ENCODE measurements at regions not wholly inside any gene's neighbourhood (a gene's known extent, or its start where the extent isn't known, plus 50 kb on each side); places are given as distances from the start of the nearest gene placed in this dataset.
"Not testable (repeated sequence)": the region's sequence is repeated elsewhere in the genome, so short reads cannot be mapped to it uniquely, and the experiment has no call there.

GRCh38 chr21:41570791-41571355 is 62.9 kb upstream of the TMPRSS2 start:
- intact Hi-C loops (cut with DNase I), result no loop called here
- H3K9me3 ChIP-seq (ENCODE audit: control insufficient read depth, low read length), result peaks cover 7% of the 10 kb centered on the region
- H3K27ac ChIP-seq (ENCODE audit: low read depth in 1 of 2, low read length in 2 of 2), result no peak overlapping the region
- 83 to 85% methylated on average over 7 of the region's 7 CpGs for WGBS, 2 donors
- H3K27me3 ChIP-seq (ENCODE audit: control insufficient read depth in 1 of 2, insufficient read depth in 2 of 2, low read length in 1 of 2), result no peaks in the 10 kb centered on the region
- no peak for DNase-seq
- no peaks in the 10 kb centered on the region for H3K4me1 ChIP-seq (ENCODE audit: control insufficient read depth in 1 of 2, insufficient read depth in 2 of 2, low read length in 2 of 2)
- no peaks in the 10 kb centered on the region for H3K36me3 ChIP-seq (ENCODE audit: control insufficient read depth in 1 of 2, insufficient read depth in 2 of 2, low read length in 1 of 2)
- no peak overlapping the region for H3K4me3 ChIP-seq (ENCODE audit: low read length in 2 of 2)
- no peak for ATAC-seq (ENCODE audit: low FRiP score)

DNA sequence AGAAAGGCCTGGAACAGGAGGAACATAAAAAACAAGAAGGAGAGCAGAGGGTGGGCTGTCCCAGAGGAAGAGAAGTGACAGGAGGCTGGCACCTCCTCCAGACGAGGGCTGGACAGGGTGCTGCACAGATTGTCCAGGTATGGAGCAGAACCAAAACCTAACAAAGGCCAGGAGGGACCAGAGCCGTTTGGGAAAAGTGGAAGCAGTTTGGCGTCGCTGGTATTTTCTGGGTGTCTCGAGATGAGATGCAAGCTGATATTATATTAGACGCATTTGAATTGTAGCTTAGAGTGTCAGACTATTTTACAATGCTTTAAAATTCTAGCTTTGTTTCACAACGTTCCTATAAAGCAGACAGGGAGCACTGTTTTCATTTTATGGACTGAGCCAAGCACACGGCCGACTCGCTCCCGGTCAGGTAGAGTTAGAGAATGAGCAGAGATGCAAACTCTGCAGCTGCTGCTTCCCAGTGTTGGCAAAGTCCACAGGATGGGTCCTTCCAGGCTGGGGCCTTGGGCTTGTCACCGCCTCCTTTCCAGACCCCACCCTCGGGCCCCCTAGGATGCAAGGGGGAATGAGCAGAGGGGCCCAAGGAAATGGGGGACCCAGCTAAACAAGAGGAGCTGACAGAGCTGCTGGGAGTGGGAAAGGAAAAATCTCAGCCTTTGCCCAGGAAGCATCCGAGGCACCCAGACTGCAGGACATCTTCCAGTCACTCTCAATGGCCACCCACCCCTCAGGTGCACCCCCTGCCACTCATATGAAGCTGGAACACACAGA is 60.8 kb upstream of the TMPRSS2 start:
- Histone ChIP-seq H3K36me3 (ENCODE audit: control insufficient read depth in 1 of 2, insufficient read depth in 2 of 2, low read length in 1 of 2) (no peaks in the 10 kb centered on the region), H3K9me3 (ENCODE audit: control insufficient read depth, low read length) (peaks cover 5% of the 10 kb centered on the region), H3K27ac (ENCODE audit: low read depth in 1 of 2, low read length in 2 of 2) (no peak overlapping the region), H3K4me3 (ENCODE audit: low read length in 2 of 2) (no peak overlapping the region), H3K27me3 (ENCODE audit: control insufficient read depth in 1 of 2, insufficient read depth in 2 of 2, low read length in 1 of 2) (no peaks in the 10 kb centered on the region), H3K4me1 (ENCODE audit: control insufficient read depth in 1 of 2, insufficient read depth in 2 of 2, low read length in 2 of 2) (no peaks in the 10 kb centered on the region)
- DNase-seq (no peak), ATAC-seq (ENCODE audit: low FRiP score) (no peak)
- 57 to 58% methylated on average over 14 of the region's 14 CpGs for WGBS, 2 donors
- intact Hi-C loops (cut with DNase I), result no loop called here

GRCh38 chr21:41567901-41568510 is 60.0 kb upstream of the TMPRSS2 start:
- ATAC-seq (ENCODE audit: low FRiP score), result no peak
- H3K4me1 ChIP-seq (ENCODE audit: control insufficient read depth in 1 of 2, insufficient read depth in 2 of 2, low read length in 2 of 2), result no peaks in the 10 kb centered on the region
- H3K36me3 ChIP-seq (ENCODE audit: control insufficient read depth in 1 of 2, insufficient read depth in 2 of 2, low read length in 1 of 2), result no peaks in the 10 kb centered on the region
- no peak overlapping the region for H3K27ac ChIP-seq (ENCODE audit: low read depth in 1 of 2, low read length in 2 of 2)
- peaks cover 5% of the 10 kb centered on the region for H3K9me3 ChIP-seq (ENCODE audit: control insufficient read depth, low read length)
- 75 to 76% methylated on average over 25 of the region's 25 CpGs for WGBS, 2 donors
- intact Hi-C loops (cut with DNase I), result no loop called here
- no peaks in the 10 kb centered on the region for H3K27me3 ChIP-seq (ENCODE audit: control insufficient read depth in 1 of 2, insufficient read depth in 2 of 2, low read length in 1 of 2)
- DNase-seq, result no peak
- no peak overlapping the region for H3K4me3 ChIP-seq (ENCODE audit: low read length in 2 of 2)

DNA sequence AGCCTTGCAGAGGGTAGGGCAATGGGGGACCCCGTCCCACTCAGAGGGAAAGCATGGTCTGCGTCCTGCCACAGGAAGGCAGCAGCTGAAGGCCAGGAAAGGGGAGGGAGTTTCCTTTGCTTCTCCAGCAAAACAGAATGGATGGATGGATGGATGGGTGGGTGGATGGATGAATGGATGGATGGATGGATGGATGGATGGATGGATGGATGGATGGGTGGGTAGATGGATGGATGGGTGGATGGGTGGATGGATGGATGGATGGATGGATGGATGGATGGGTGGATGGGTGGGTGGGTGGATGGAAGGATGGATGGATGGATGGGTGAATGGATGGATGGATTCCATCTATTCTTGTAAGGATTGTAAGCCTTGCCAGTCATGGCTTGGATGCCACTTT is 59.3 kb upstream of the TMPRSS2 start:
- H3K27me3 ChIP-seq (ENCODE audit: control insufficient read depth in 1 of 2, insufficient read depth in 2 of 2, low read length in 1 of 2); intact Hi-C loops (cut with DNase I); H3K4me1 ChIP-seq (ENCODE audit: control insufficient read depth in 1 of 2, insufficient read depth in 2 of 2, low read length in 2 of 2); H3K36me3 ChIP-seq (ENCODE audit: control insufficient read depth in 1 of 2, insufficient read depth in 2 of 2, low read length in 1 of 2); ATAC-seq (ENCODE audit: low FRiP score); H3K9me3 ChIP-seq (ENCODE audit: control insufficient read depth, low read length); H3K4me3 ChIP-seq (ENCODE audit: low read length in 2 of 2); H3K27ac ChIP-seq (ENCODE audit: low read depth in 1 of 2, low read length in 2 of 2); DNase-seq: not testable (repeated sequence)
- 78 to 83% methylated on average over 2 of the region's 2 CpGs for WGBS, 2 donors

DNA sequence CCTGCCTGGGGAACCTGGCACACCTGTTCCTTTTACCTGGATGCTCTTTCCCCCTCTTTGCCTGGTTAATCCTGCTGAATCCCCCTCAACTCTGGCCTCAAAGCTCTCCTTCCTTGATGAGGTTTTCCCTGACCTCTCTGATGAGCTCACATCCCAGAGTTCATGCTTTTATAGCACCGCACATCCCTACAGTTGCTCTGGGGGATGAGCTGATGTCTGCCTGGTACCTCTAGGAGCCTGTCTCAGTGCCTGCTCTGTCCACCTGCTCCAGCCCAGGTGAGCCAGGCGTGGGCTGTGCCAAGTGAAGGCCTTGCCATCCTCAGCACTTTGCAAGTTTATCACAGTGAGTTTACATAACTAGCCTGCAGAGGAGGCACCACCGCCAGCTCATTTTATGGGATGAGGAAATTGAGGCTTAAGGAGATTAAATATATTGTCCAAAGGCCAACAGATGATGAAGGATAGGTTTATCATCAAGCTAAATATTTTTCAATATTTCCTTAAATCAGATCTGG is 58.6 kb upstream of the TMPRSS2 start:
- H3K9me3 ChIP-seq (ENCODE audit: control insufficient read depth, low read length), result no peaks in the 10 kb centered on the region
- intact Hi-C loops (cut with DNase I), result no loop called here
- ATAC-seq (ENCODE audit: low FRiP score) (no peak), DNase-seq (no peak)
- H3K4me1 ChIP-seq (ENCODE audit: control insufficient read depth in 1 of 2, insufficient read depth in 2 of 2, low read length in 2 of 2), result no peaks in the 10 kb centered on the region
- 83 to 93% methylated on average over 3 of the region's 3 CpGs for WGBS, 2 donors
- no peak overlapping the region for H3K4me3 ChIP-seq (ENCODE audit: low read length in 2 of 2)
- H3K27me3 ChIP-seq (ENCODE audit: control insufficient read depth in 1 of 2, insufficient read depth in 2 of 2, low read length in 1 of 2), result no peaks in the 10 kb centered on the region
- H3K27ac ChIP-seq (ENCODE audit: low read depth in 1 of 2, low read length in 2 of 2), result no peak overlapping the region
- H3K36me3 ChIP-seq (ENCODE audit: control insufficient read depth in 1 of 2, insufficient read depth in 2 of 2, low read length in 1 of 2), result no peaks in the 10 kb centered on the region

DNA sequence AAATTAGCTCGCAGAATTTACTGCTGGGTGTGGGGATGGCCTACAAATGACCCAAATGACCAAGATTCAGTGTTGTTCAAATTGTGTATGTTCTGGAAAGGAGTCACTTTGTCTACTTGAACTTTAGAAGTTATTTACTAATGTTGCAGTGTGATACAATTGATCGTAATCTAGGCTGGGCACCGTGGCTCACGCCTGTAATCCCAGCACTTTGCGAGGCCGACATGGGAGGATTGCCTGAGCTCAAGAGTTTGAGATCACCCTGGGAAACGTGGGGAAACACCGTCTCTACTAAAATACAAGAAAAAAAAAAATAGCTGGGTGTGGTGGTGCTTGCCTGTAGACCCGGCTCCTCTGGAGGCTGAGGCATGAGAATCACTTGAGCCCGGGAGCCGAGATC is 57.6 kb upstream of the TMPRSS2 start:
- DNase-seq, result no peak
- intact Hi-C loops (cut with DNase I), result no loop called here
- no peaks in the 10 kb centered on the region for H3K36me3 ChIP-seq (ENCODE audit: control insufficient read depth in 1 of 2, insufficient read depth in 2 of 2, low read length in 1 of 2)
- 77 to 79% methylated on average over 11 of the region's 11 CpGs for WGBS, 2 donors
- H3K9me3 ChIP-seq (ENCODE audit: control insufficient read depth, low read length), result no peaks in the 10 kb centered on the region
- H3K27ac ChIP-seq (ENCODE audit: low read depth in 1 of 2, low read length in 2 of 2), result no peak overlapping the region
- no peak overlapping the region for H3K4me3 ChIP-seq (ENCODE audit: low read length in 2 of 2)
- ATAC-seq (ENCODE audit: low FRiP score), result no peak
- H3K27me3 ChIP-seq (ENCODE audit: control insufficient read depth in 1 of 2, insufficient read depth in 2 of 2, low read length in 1 of 2), result no peaks in the 10 kb centered on the region
- H3K4me1 ChIP-seq (ENCODE audit: control insufficient read depth in 1 of 2, insufficient read depth in 2 of 2, low read length in 2 of 2), result no peaks in the 10 kb centered on the region

DNA sequence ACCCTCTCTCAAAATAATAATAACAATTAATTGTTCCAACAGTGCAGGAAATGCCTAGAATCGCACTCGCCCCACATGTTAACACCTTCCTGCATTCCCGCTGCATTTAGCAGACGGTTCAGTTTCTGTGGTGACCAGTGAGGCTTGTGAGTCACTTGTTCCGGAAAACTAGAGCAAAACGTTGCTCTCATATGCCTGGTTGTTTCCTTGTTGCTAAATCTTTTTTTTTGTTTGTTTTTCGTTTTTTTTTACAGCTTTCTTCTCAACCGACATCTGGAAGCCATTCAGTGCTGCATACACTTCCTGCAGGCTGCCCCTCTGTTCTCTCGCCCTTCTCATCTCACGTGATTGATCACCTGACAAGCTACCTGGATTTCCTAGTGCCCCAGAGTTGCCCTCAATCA is 56.9 kb upstream of the TMPRSS2 start:
- H3K4me1 ChIP-seq (ENCODE audit: control insufficient read depth in 1 of 2, insufficient read depth in 2 of 2, low read length in 2 of 2), result no peaks in the 10 kb centered on the region
- H3K9me3 ChIP-seq (ENCODE audit: control insufficient read depth, low read length), result no peaks in the 10 kb centered on the region
- H3K4me3 ChIP-seq (ENCODE audit: low read length in 2 of 2), result no peak overlapping the region
- no peak overlapping the region for H3K27ac ChIP-seq (ENCODE audit: low read depth in 1 of 2, low read length in 2 of 2)
- intact Hi-C loops (cut with DNase I), result no loop called here
- ATAC-seq (ENCODE audit: low FRiP score), result no peak
- 39 to 45% methylated on average over 10 of the region's 10 CpGs for WGBS, 2 donors
- no peaks in the 10 kb centered on the region for H3K27me3 ChIP-seq (ENCODE audit: control insufficient read depth in 1 of 2, insufficient read depth in 2 of 2, low read length in 1 of 2)
- no peaks in the 10 kb centered on the region for H3K36me3 ChIP-seq (ENCODE audit: control insufficient read depth in 1 of 2, insufficient read depth in 2 of 2, low read length in 1 of 2)
- DNase-seq, result no peak

- Histone ChIP-seq H3K36me3 (ENCODE audit: control insufficient read depth in 1 of 2, insufficient read depth in 2 of 2, low read length in 1 of 2) (no peaks in the 10 kb centered on the region), H3K9me3 (ENCODE audit: control insufficient read depth, low read length) (no peaks in the 10 kb centered on the region), H3K27me3 (ENCODE audit: control insufficient read depth in 1 of 2, insufficient read depth in 2 of 2, low read length in 1 of 2) (peaks cover 0 to 1% of the 10 kb centered on the region in 2 donors), H3K4me3 (ENCODE audit: low read length in 2 of 2) (no peak overlapping the region), H3K27ac (ENCODE audit: low read depth in 1 of 2, low read length in 2 of 2) (no peak overlapping the region), H3K4me1 (ENCODE audit: control insufficient read depth in 1 of 2, insufficient read depth in 2 of 2, low read length in 2 of 2) (no peaks in the 10 kb centered on the region)
- 87% methylated on average over 25 to 26 of the region's 26 CpGs for WGBS, 2 donors
- ATAC-seq (ENCODE audit: low FRiP score) (peak; percentile 50), DNase-seq (no peak)
- intact Hi-C loops (cut with DNase I), result no loop called here
These were observed 54.4 kb upstream of the TMPRSS2 start for GRCh38 chr21:41562101-41563000.
